RWPE2 (cell line): ENCODE measurements at regions not wholly inside any gene's neighbourhood (a gene's known extent, or its start where the extent isn't known, plus 50 kb on each side); places are given as distances from the start of the nearest gene placed in this dataset.

Experiments
- ATAC-seq: fragments of 200-7000 bp; cut with Tn5 transposase; 3 replicates; pipeline ENCODE4 v1.9.1; 2021; ENCODE audit warnings: low read depth
- DNase-seq: peaks from one replicate; pipeline ENCODE4 v3.0.0-alpha.2; 2020; ENCODE audit warnings: low spot score
- H3K27ac ChIP-seq: fragments of 450-650 bp; 2 replicates; pipeline ENCODE4 v1.5.1; 2017; ENCODE audit warnings: mild to moderate bottlenecking; ENCODE audit not compliant: poor library complexity, severe bottlenecking
- H3K27me3 ChIP-seq: fragments of 250-450 bp; sonication (Bioruptor Pico); 2 replicates; pipeline ENCODE4 v1.5.1; 2021; ENCODE audit warnings: mild to moderate bottlenecking, moderate library complexity; ENCODE audit not compliant: insufficient read depth, poor library complexity, severe bottlenecking
- H3K36me3 ChIP-seq: fragments of 250-450 bp; sonication (Bioruptor Pico); 2 replicates; pipeline ENCODE4 v1.5.1; 2020; ENCODE audit warnings: low read depth, mild to moderate bottlenecking, moderate library complexity
- H3K4me1 ChIP-seq: fragments of 250-450 bp; sonication (Bioruptor Pico); 2 replicates; pipeline ENCODE4 v1.5.1; 2021; ENCODE audit warnings: mild to moderate bottlenecking, moderate library complexity; ENCODE audit not compliant: insufficient read depth, poor library complexity, severe bottlenecking
- H3K4me3 ChIP-seq: fragments of 250-450 bp; sonication (Bioruptor Pico); 2 replicates; pipeline ENCODE4 v1.5.1; 2021; ENCODE audit warnings: mild to moderate bottlenecking, moderate library complexity; ENCODE audit not compliant: severe bottlenecking
- H3K9me3 ChIP-seq: fragments of 250-450 bp; sonication (Bioruptor Pico); 2 replicates; pipeline ENCODE4 v1.5.1; 2021; ENCODE audit warnings: mild to moderate bottlenecking, moderate library complexity; ENCODE audit not compliant: severe bottlenecking
- CTCF ChIP-seq: fragments of 450-650 bp; IDR thresholded peaks from one replicate; pipeline ENCODE4 v1.5.1; 2017; ENCODE audit warnings: mild to moderate bottlenecking, moderate library complexity; ENCODE audit not compliant: poor library complexity, severe bottlenecking

GRCh38 chr17:79393358-79394052 is 217.3 kb downstream of the RBFOX3 start:
- no peaks in the 10 kb centered on the region for H3K36me3 ChIP-seq
- DNase-seq: no peak
- no peak overlapping the region for H3K27ac ChIP-seq
- H3K9me3 ChIP-seq: no peaks in the 10 kb centered on the region
- no peak overlapping the region for H3K4me3 ChIP-seq
- peak; percentile 88 for TF ChIP-seq CTCF
- peaks cover 86% of the 10 kb centered on the region for H3K27me3 ChIP-seq
- no peaks in the 10 kb centered on the region for H3K4me1 ChIP-seq
- ATAC-seq: peak; percentile 73

- ATAC-seq (no peak), DNase-seq (no peak)
- Histone ChIP-seq H3K36me3 (no peaks in the 10 kb centered on the region), H3K27ac (no peak overlapping the region), H3K4me3 (no peak overlapping the region), H3K9me3 (no peaks in the 10 kb centered on the region), H3K27me3 (peaks cover 81% of the 10 kb centered on the region), H3K4me1 (no peaks in the 10 kb centered on the region)
- TF ChIP-seq CTCF: no peak
Measured at GRCh38 chr17:79392598-79392997, 218.3 kb downstream of the RBFOX3 start.

GRCh38 chr17:79391376-79392233 is 219.2 kb downstream of the RBFOX3 start:
- Histone ChIP-seq H3K9me3 (no peaks in the 10 kb centered on the region), H3K36me3 (no peaks in the 10 kb centered on the region), H3K4me3 (no peak overlapping the region), H3K27me3 (peaks cover 73% of the 10 kb centered on the region), H3K27ac (no peak overlapping the region), H3K4me1 (no peaks in the 10 kb centered on the region)
- no peak for DNase-seq
- peak; percentile 45; the same call in 2 of the 3 replicates for ATAC-seq
- peak; percentile 83 for TF ChIP-seq CTCF

- Histone ChIP-seq H3K27me3 (peaks cover 60% of the 10 kb centered on the region), H3K4me1 (no peaks in the 10 kb centered on the region), H3K36me3 (no peaks in the 10 kb centered on the region), H3K4me3 (no peak overlapping the region), H3K9me3 (no peaks in the 10 kb centered on the region), H3K27ac (no peak overlapping the region)
- TF ChIP-seq CTCF: no peak
- DNase-seq (no peak), ATAC-seq (no peak)
Measured at GRCh38 chr17:79389896-79390295, 221.0 kb downstream of the RBFOX3 start.
